Spleen (tissue), 7 donors: ENCODE measurements at regions not wholly inside any gene's neighbourhood (a gene's known extent, or its start where the extent isn't known, plus 50 kb on each side); places are given as distances from the start of the nearest gene placed in this dataset.

ENCODE experiments used
- POLR2AphosphoS5 ChIP-seq, 3 donors: sonication (generic); formaldehyde crosslinking; IDR thresholded peaks; one replicate each; pipeline ENCODE4 v1.5.1; 2017; ENCODE audit warnings: antibody characterized with exemption in 3 of 3
- TF ChIP-seq, protein P1 (sequence below), 11 experiments: fragments of 200-600 bp in 7 of 11; fragments of 450-650 bp in 4 of 11; sonication (generic) in 4 of 11; IDR thresholded peaks in 8 of 11; conservative IDR thresholded peaks in 3 of 11; 1 replicate in 7 of 11; 2 replicates in 4 of 11; pipeline versions ENCODE4 v1.4.0 to v1.8.0; 2016 to 2021; ENCODE audit warnings: antibody characterized with exemption in 11 of 11, inconsistent platforms in 4 of 11, mild to moderate bottlenecking in 1 of 11
- donor health status: DM: no; HTN: no; CAD: no; lungs with moderate emphysema.
- donor health status: DM: no; HTN: no; CAD: no.
- donor health status: DM: no; HTN: no; CAD: no.

DNA sequence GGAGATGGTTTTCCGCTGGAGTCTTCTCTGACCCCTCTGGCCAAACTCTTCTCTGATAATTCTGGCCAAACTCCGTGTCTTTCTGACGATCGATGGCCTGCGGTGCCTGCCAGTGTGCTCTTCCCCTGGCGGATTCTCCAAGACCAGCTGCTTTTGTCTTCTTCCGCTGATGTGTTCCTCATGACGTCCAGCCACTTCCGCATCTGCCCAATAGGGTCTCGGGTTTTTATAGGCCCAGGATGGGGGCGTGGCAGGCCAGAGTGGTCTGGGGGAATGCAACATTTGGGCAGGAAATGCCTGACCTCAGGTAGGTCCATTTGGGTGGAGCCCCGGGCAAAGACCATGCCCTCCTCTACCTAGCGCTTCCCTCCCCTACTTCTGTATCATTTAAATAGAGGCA lies 1542.1 kb downstream of the STIM2 start:
- TF ChIP-seq POLR2AphosphoS5 (IDR thresholded peaks at IDR 0.05): no peak
- TF ChIP-seq, protein P1, sequence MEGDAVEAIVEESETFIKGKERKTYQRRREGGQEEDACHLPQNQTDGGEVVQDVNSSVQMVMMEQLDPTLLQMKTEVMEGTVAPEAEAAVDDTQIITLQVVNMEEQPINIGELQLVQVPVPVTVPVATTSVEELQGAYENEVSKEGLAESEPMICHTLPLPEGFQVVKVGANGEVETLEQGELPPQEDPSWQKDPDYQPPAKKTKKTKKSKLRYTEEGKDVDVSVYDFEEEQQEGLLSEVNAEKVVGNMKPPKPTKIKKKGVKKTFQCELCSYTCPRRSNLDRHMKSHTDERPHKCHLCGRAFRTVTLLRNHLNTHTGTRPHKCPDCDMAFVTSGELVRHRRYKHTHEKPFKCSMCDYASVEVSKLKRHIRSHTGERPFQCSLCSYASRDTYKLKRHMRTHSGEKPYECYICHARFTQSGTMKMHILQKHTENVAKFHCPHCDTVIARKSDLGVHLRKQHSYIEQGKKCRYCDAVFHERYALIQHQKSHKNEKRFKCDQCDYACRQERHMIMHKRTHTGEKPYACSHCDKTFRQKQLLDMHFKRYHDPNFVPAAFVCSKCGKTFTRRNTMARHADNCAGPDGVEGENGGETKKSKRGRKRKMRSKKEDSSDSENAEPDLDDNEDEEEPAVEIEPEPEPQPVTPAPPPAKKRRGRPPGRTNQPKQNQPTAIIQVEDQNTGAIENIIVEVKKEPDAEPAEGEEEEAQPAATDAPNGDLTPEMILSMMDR (IDR thresholded peaks at IDR 0.05 in 8 of 11, conservative IDR thresholded peaks at IDR 0.05 in 3 of 11): no peak
